ENCODE measurements at regions not wholly inside any gene's neighbourhood (a gene's known extent, or its start where the extent isn't known, plus 50 kb on each side); places are given as distances from the start of the nearest gene placed in this dataset.

- no peak for DNase-seq
- Histone ChIP-seq H3K27me3 (no peaks in the 10 kb centered on the region), H3K4me1 (no peaks in the 10 kb centered on the region), H3K36me3 (no peaks in the 10 kb centered on the region), H3K9ac (ENCODE audit: low read depth in 2 of 2, low read length in 2 of 2) (no peak overlapping the region), H3K27ac (no peak overlapping the region), H3K9me3 (no peaks in the 10 kb centered on the region), H3K4me3 (no peak overlapping the region)
- intact Hi-C loops (cut with DNase I): no loop called here
- TF ChIP-seq, protein P1, sequence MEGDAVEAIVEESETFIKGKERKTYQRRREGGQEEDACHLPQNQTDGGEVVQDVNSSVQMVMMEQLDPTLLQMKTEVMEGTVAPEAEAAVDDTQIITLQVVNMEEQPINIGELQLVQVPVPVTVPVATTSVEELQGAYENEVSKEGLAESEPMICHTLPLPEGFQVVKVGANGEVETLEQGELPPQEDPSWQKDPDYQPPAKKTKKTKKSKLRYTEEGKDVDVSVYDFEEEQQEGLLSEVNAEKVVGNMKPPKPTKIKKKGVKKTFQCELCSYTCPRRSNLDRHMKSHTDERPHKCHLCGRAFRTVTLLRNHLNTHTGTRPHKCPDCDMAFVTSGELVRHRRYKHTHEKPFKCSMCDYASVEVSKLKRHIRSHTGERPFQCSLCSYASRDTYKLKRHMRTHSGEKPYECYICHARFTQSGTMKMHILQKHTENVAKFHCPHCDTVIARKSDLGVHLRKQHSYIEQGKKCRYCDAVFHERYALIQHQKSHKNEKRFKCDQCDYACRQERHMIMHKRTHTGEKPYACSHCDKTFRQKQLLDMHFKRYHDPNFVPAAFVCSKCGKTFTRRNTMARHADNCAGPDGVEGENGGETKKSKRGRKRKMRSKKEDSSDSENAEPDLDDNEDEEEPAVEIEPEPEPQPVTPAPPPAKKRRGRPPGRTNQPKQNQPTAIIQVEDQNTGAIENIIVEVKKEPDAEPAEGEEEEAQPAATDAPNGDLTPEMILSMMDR (IDR thresholded peaks at IDR 0.05): no peak
These were observed 129.2 kb upstream of the BNIP2 start for GRCh38 chr15:59818336-59818735.

GRCh38 chr15:59817834-59818233 is 128.7 kb upstream of the BNIP2 start:
- H3K36me3 ChIP-seq: no peaks in the 10 kb centered on the region
- no peak overlapping the region for H3K27ac ChIP-seq
- no peaks in the 10 kb centered on the region for H3K4me1 ChIP-seq
- DNase-seq: no peak
- intact Hi-C loops (cut with DNase I): no loop called here
- H3K9me3 ChIP-seq: no peaks in the 10 kb centered on the region
- H3K9ac ChIP-seq (ENCODE audit: low read depth in 2 of 2, low read length in 2 of 2): no peak overlapping the region
- TF ChIP-seq, protein P1 (IDR thresholded peaks at IDR 0.05): no peak
- H3K4me3 ChIP-seq: no peak overlapping the region
- no peaks in the 10 kb centered on the region for H3K27me3 ChIP-seq

DNA sequence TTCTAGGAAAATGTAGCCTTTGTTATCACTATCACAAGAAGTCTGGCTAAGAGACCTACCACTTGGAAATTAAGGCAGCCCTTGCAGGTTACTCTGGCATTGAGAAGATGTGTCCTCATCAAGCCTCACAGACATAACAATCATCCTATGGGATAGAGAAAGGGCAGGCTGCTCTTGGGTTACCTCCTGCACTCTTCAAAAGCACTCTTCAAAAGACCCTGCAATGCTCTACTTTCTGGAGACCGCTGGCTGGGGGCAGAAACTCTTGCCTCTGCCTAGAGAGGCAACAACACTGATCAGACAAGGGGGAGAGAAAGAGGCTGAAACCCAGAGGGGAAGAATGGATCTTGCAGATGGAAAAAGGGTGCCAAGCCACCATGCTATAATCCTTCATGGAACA is 127.9 kb upstream of the BNIP2 start:
- TF ChIP-seq, protein P1 (IDR thresholded peaks at IDR 0.05): no peak
- H3K4me3 ChIP-seq: no peak overlapping the region
- no peak for DNase-seq
- no peaks in the 10 kb centered on the region for H3K27me3 ChIP-seq
- no peak overlapping the region for H3K27ac ChIP-seq
- no peak overlapping the region for H3K9ac ChIP-seq (ENCODE audit: low read depth in 2 of 2, low read length in 2 of 2)
- H3K36me3 ChIP-seq: no peaks in the 10 kb centered on the region
- no peaks in the 10 kb centered on the region for H3K4me1 ChIP-seq
- intact Hi-C loops (cut with DNase I): no loop called here
- H3K9me3 ChIP-seq: no peaks in the 10 kb centered on the region

GRCh38 chr15:59814409-59814808 is 125.3 kb upstream of the BNIP2 start:
- Histone ChIP-seq H3K27ac (no peak overlapping the region), H3K4me1 (no peaks in the 10 kb centered on the region), H3K4me3 (no peak overlapping the region), H3K27me3 (no peaks in the 10 kb centered on the region), H3K9me3 (no peaks in the 10 kb centered on the region), H3K9ac (ENCODE audit: low read depth in 2 of 2, low read length in 2 of 2) (no peak overlapping the region), H3K36me3 (no peaks in the 10 kb centered on the region)
- intact Hi-C loops (cut with DNase I): no loop called here
- DNase-seq: no peak
- TF ChIP-seq, protein P1 (IDR thresholded peaks at IDR 0.05): no peak

- no peaks in the 10 kb centered on the region for H3K9me3 ChIP-seq
- DNase-seq: no peak
- H3K4me1 ChIP-seq: no peaks in the 10 kb centered on the region
- no peak overlapping the region for H3K4me3 ChIP-seq
- intact Hi-C loops (cut with DNase I): no loop called here
- no peak overlapping the region for H3K27ac ChIP-seq
- no peak overlapping the region for H3K9ac ChIP-seq (ENCODE audit: low read depth in 2 of 2, low read length in 2 of 2)
- H3K36me3 ChIP-seq: no peaks in the 10 kb centered on the region
- no peaks in the 10 kb centered on the region for H3K27me3 ChIP-seq
- TF ChIP-seq, protein P1 (IDR thresholded peaks at IDR 0.05): no peak
These were observed 123.8 kb upstream of the BNIP2 start for GRCh38 chr15:59812889-59813288.

Measured in colonic mucosa (tissue), 4 donors.